Psoas muscle (tissue), 7 donors: ENCODE measurements at regions not wholly inside any gene's neighbourhood (a gene's known extent, or its start where the extent isn't known, plus 50 kb on each side); places are given as distances from the start of the nearest gene placed in this dataset.

ENCODE experiments used
- ATAC-seq, 4 donors: fragments of 200-7000 bp; cut with Tn5 transposase; one replicate each; pipeline ENCODE4 v1.9.1; 2020; ENCODE audit warnings: moderate library complexity in 3 of 4, mild to moderate bottlenecking in 2 of 4
- DNase-seq, 2 donors: peaks; one replicate each; pipeline ENCODE4 v3.0.0-alpha.2; 2020
- H3K27ac ChIP-seq: fragments of 200-600 bp; one replicate; pipeline ENCODE4 v1.8.0; 2022
- H3K27me3 ChIP-seq, 3 donors: fragments of 200-600 bp in 1 of 3; one replicate each; pipeline versions ENCODE4 v1.6.1 to v1.8.0; 2013 to 2022; ENCODE audit warnings: low read length in 2 of 3, mild to moderate bottlenecking in 2 of 3, moderate library complexity in 1 of 3; ENCODE audit not compliant: insufficient read depth in 3 of 3
- H3K36me3 ChIP-seq, 2 donors: fragments of 200-600 bp in 1 of 2; one replicate each; pipeline versions ENCODE4 v1.6.1 to v1.8.0; 2013 to 2022; ENCODE audit warnings: low read depth in 1 of 2, mild to moderate bottlenecking in 1 of 2, moderate library complexity in 1 of 2; ENCODE audit not compliant: insufficient read depth in 1 of 2
- H3K4me1 ChIP-seq: fragments of 200-600 bp; one replicate; pipeline ENCODE4 v1.8.0; 2022
- H3K4me3 ChIP-seq: fragments of 200-600 bp; one replicate; pipeline ENCODE4 v1.8.0; 2022; ENCODE audit warnings: mild to moderate bottlenecking
- H3K9me3 ChIP-seq: fragments of 200-600 bp; one replicate; pipeline ENCODE4 v1.8.0; 2022
- CTCF ChIP-seq: fragments of 200-600 bp; IDR thresholded peaks from one replicate; pipeline ENCODE4 v1.8.0; 2022; ENCODE audit warnings: antibody characterized with exemption
- WGBS, 3 donors: extraction: QIAGEN DNeasy Blood & Tissue Kit; methylation state at CpG; one replicate each; pipeline versions ENCODE4 v1.1.6 to v1.1.7; 2013; 5-methylcytosine and 5-hydroxymethylcytosine counted together
- intact Hi-C, 2 donors: fragments of 100-400 bp; cut with DNase I; formaldehyde crosslinking; loops; one replicate each; pipeline versions ENCODE4 v1.11.0 to v1.14.2; 2022
- donor health status: healthy with polysubstance abuse.
- donor health status: DM: no; HTN: no; CAD: no; lungs with moderate emphysema.
- donor health status: Bipolar disorder and iron deficiency.
- donor health status: healthy.
- donor health status: DM: yes; HTN: yes; CAD: no.
- donor health status: DM: no; HTN: no; CAD: no.
- donor health status: DM: yes; HTN: yes; CAD: no.

- Histone ChIP-seq H3K4me1 (no peaks in the 10 kb centered on the region), H3K27ac (no peak overlapping the region), H3K36me3 (no peaks in the 10 kb centered on the region), H3K27me3 (no peaks in the 10 kb centered on the region), H3K9me3 (no peaks in the 10 kb centered on the region), H3K4me3 (no peak overlapping the region)
- no peak for TF ChIP-seq CTCF
- intact Hi-C loops = no loop called here
- 58 to 60% (median 59%) methylated on average over 4 of the region's 4 CpGs for WGBS, 3 donors
- no peak for DNase-seq
- no peak for ATAC-seq
Observed at GRCh38 chr15:61712129-61712759, 348.0 kb downstream of the VPS13C start.

- intact Hi-C loops = loop anchor here (2.0 kb wide), 1 partner anchor 132 kb away; no protein-coding TSS in a partner anchor
- WGBS, 3 donors = 23 to 49% (median 31%) methylated on average over 3 of the region's 3 CpGs
- H3K4me3 ChIP-seq = no peak overlapping the region
- peaks cover 14% of the 10 kb centered on the region for H3K4me1 ChIP-seq
- H3K27me3 ChIP-seq = no peaks in the 10 kb centered on the region
- ATAC-seq (peak; percentile 90 to 96 (median 94)), DNase-seq (peak; percentile 48 to 85)
- no peaks in the 10 kb centered on the region for H3K9me3 ChIP-seq
- peak overlapping the region; percentile 66 for H3K27ac ChIP-seq
- H3K36me3 ChIP-seq = no peaks in the 10 kb centered on the region
- no peak for TF ChIP-seq CTCF
Observed at GRCh38 chr15:61702224-61703020, 357.8 kb downstream of the VPS13C start.

- Histone ChIP-seq H3K27ac (no peak overlapping the region), H3K9me3 (no peaks in the 10 kb centered on the region), H3K4me3 (no peak overlapping the region), H3K4me1 (peaks cover 14% of the 10 kb centered on the region), H3K36me3 (no peaks in the 10 kb centered on the region), H3K27me3 (no peaks in the 10 kb centered on the region)
- ATAC-seq (no peak), DNase-seq (no peak)
- WGBS, 3 donors = 90 to 98% (median 97%) methylated on average over 4 of the region's 4 CpGs
- intact Hi-C loops = no loop called here
- no peak for TF ChIP-seq CTCF
Observed at GRCh38 chr15:61701455-61701854, 358.8 kb downstream of the VPS13C start.

- no peaks in the 10 kb centered on the region for H3K9me3 ChIP-seq
- WGBS, 3 donors = 51 to 78% (median 74%) methylated on average over 6 of the region's 6 CpGs
- intact Hi-C loops = no loop called here
- no peak overlapping the region for H3K4me3 ChIP-seq
- TF ChIP-seq CTCF = no peak
- DNase-seq = no peak
- H3K4me1 ChIP-seq = peaks cover 14% of the 10 kb centered on the region
- no peak overlapping the region for H3K27ac ChIP-seq
- no peaks in the 10 kb centered on the region for H3K36me3 ChIP-seq
- no peaks in the 10 kb centered on the region for H3K27me3 ChIP-seq
- ATAC-seq = no peak
Observed at GRCh38 chr15:61700803-61701202, 359.4 kb downstream of the VPS13C start.
